Left kidney (tissue), 1 donor: ENCODE measurements at regions not wholly inside any gene's neighbourhood (a gene's known extent, or its start where the extent isn't known, plus 50 kb on each side); places are given as distances from the start of the nearest gene placed in this dataset.
A peak's percentile ranks its signal among the peaks of the same experiment; 100 is the strongest.

ENCODE experiments used
- DNase-seq: peaks from one replicate; pipeline ENCODE4 v3.0.0-alpha.2; 2013

DNA sequence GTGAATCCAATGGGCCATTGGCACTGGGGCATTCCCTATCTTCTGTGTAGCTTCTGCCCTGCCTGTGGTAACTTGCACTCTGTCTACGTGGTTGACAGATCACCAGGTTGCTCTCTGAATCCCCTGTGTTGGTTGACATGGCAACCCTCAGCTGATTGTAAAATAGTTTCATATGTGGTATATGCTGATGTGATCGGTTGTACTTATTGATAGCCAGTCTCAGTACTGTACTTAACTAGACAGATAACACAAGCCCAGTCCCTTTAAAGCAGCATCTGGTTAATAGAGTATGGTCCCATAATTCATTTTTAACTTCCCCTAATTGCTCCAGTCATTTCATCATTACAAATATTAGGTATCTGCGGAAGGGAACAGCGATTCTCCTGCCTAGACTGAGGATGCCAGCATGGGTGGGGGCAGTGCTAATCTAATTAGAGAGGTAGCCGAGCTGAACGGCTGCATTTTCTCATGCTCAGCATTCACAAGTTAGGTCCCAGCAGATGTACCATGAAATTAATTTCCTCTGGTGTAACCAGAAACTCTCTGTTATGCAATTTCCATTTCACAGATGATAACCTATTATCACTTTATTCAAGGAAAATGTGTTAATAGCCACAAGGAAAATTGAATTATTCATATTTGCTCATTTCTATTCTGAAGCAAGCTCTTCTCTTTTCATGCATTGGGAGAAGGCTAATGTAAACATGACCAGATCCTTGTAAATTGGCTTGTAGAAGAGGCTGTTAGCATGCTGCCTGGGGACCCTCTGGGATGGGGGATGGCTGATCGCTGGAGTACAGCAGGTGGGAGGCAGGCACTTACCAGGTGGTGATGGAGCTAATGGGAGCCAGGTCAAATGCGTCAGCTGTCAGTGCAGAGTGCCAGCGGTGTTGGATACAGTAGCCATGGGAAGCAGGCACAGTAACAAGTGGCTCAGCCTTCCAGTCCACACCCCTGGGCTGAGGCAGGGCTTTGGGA is 608.3 kb downstream of the GALR1 start:
- DNase-seq = peak; percentile 47

DNA sequence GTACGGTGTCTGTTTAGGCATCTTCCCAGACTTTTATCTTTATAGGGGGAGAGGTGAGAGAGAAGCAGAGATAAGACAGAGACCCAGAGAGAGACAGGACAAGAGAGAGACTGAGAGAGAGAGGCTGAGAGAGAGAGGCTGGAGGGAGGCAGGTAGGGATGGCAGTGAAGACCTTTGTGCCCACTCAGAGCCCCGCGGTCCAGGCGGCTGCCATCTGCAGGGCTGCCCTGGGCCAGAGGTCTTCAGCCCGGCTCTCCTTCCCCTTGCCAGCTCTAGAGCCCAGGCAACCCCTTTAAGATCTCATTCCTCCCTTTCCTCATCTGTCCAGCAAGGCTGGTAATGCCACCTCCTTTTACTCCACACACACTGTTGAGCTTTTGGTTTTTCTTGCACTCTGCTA is 610.0 kb downstream of the GALR1 start:
- DNase-seq = no peak

DNA sequence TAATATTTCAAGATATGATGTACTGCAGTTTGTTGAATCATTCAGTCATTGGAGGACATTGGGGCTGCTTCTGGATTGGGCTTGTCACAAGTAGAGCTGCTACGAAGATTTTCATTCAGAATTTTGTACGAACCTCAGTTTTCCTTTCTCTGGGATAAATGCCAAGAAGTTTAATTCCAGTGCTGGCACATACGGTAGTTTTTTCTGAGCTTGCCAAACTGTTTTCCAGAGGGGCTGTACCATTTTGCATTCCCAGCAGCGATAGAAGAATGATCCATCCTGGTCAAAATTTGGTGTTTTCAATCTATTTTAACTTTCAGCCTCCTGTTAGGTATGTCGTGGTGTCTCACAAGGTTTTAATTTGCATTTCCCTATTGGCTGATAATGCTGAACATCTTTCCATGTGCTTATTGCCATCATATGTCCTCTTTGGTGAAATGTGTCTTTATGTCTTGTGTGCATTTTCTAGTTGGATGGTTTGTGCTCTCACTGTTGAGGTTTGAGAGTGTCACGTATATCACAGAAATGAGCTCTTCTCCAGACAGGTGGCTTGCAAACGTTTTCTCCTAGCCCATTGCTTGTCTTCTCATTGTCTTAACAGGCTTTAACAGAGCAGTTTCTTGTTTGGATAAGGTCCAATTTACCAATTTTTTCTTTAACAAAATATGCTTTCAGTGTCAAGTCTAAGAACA is 612.6 kb downstream of the GALR1 start:
- DNase-seq = no peak

DNA sequence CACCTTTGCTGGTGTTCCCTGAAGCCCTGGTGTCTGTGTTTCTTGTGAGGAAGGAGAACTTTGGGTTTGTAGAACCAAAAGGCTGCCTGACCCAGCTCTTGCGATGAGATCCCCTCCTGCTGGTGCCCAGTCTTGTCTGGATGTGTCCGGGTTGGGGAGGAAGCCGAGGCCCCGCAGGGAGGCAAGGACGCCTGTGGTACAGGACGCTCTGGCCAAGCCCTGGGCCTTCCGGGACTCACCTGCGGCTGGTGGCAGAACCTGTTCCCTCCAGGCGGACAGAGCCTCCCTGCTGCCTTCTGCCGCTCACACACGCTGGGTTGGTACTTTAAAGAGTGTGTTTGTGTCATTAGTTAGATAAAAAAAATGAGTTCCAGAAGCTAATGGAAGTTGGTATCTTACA is 616.2 kb downstream of the GALR1 start:
- DNase-seq = no peak

DNA sequence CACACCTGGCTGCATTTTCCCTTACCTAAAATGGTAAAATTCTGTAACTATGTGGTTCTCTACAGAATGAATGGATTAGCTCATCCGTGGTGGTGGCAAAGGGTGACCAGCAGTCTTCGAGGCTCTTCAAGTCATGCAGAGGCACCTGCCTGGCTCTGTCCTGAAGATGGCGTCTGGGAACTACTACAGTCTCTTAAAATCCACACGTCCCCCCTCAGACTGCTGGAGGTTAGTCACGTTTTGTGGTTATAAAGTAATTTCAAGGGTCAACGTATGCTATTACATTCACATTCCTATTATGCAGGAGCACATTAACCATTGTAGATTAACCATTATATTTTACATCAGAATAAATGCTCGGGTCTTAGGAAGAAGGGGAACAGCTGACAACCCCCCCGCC is 616.7 kb downstream of the GALR1 start:
- DNase-seq = peak; percentile 19

DNA sequence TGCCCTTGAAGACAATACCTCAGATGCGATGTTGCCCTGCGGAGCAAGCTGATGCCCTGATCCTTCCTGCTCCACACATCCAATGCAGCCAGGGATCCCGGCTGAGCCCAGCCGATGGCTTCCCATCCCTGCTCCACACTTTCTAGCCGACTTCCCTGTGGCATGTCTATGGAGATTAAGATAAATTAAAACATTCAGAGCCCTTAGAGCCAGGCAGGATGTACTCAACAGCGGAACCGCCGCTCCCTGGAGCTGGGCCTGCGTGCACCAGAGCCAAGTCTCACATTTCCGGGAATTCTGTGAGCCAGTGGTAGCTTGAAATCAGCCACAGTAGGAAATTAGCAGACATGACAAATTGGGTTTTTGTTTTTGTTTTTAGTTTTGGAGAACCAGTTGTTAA is 620.6 kb downstream of the GALR1 start:
- DNase-seq = peak; percentile 25

DNA sequence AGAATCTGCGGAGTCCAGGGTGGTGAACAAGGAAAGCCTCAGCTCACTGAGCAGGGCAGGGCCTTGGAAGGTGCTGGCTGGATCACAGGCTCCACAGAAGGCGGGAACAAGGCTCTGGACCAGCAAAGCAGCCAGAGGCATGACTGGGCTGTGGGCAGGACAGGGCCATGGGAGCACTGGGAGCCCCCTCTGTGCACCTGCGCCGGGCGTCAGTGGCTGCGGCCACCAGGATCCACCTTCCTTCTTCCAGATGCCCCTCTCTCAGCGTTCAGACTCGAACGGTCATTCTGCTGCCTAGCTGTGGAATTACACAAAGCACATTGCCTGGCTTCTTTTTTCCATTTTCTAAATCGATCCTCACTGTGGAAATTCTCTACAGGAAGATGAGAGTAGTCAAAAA is 621.2 kb downstream of the GALR1 start:
- DNase-seq = no peak

DNA sequence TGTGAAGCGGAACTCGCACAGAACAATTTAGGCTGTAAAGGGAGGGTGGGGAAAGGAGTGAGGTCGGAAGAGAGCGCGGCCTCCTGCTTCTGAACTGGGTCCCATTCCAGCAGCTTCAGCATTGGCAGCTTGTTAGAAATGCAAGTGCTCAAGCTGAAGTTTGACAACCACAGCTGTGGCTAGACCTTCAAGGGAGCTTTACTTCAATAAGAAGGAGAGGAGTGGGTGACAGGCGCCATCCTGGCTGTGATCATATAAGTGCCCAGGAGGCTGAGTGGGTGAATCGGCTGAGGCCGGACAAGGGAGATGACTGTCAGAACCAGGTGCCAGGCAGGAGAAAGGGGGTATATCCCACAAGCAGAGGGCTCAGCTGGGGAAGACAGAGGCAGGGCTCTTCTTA is 622.5 kb downstream of the GALR1 start:
- no peak for DNase-seq

DNA sequence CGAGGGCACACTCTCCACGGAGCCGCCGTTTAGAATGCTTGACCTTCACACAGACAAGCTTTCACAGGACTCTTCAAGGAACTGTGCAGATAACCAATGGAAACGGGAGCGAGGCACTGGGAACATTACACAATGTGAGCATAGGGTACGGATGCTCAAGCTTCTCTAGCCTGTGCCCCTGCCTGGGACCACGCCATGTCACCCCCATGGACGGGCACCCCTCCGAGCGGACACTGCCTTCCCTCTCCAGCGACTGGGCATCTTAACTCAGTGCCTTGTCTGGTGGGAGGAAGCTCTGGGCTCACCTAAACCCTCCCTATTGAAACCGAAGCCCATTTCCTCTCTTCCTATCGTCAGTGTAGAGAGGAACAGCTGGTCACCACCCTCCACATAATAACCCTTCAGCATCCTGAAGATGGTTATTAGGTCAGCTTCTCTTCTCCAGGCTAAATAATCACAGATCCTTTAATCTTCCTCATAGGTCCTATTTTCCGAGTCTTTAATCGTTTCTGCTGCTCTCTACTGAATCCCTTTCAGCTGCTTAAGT is 626.7 kb downstream of the GALR1 start:
- DNase-seq = no peak

DNA sequence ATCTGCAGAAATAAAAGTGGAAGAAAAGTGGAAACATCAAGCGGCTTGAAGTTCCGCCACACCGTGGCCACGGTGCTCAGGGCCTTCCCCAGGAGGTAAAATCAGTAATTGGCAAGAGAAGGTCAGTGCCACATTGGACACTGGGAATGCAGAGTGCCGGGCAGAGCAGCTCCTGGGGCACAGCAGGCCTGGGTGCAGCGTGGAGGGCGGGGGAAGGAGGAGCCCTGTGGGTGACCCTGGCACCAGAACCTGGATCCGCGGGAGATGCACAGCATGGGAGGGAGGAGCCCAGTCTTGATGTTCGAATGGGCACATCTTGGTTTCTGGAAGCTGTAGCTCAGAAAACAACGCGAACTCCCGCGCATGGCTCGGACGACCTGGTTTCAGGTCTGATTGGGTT is 630.2 kb downstream of the GALR1 start:
- DNase-seq = no peak

DNA sequence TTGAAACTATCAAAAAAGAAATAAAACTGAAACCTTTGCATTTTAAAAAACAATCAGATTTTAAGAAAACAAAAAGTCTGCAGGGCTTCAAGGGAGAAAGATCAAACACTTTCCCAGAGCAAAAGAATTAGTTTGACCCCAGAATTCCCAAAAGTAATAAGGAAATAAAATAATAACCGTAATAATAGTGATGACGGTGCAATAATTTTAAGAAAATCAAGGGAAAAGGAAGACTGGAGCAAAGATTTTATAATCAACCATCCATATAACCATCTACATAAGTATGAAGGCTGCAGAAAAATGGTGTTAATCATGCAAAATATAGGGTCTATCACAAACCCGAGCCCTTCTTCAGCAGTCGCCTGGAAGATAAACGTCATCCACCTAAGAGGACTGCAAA is 634.8 kb downstream of the GALR1 start:
- no peak for DNase-seq

DNA sequence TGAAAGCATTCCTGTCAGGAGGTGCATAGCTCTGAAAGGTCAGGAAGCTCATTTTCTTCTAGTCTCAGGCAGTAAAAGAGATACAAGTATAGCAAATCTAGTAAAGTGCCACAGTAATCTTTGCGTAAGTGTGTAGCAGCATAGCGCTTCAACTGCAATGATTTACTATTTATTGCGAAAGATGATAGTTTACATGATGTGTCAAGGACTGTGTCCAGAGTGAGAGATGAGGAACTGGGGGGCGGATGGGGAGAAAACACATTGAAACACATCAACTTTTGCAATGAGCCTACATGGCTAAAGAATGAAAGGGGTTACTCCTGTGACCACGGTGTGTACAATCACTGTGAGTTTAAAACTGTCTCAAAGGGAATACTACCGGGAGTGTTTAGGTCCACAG is 644.4 kb downstream of the GALR1 start:
- no peak for DNase-seq

DNA sequence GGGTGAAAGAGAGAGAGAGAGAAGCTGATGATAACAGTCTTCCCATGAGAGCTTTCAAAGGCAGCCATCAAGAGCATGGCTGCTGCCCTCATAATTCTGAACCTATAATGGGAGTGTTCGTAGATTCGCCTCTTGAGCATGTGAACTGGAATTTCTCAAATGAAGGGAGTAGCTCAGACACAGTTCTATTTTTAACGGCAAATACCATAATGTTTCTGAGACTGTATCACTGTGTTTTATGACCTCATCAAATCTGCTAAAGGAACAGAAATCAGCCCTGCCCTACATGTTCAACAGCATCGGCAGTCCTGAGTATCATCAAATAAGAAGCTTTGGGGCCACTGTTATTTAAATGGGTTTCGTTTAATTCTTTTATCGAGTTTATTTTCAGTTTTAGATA is 645.6 kb downstream of the GALR1 start:
- DNase-seq = no peak

DNA sequence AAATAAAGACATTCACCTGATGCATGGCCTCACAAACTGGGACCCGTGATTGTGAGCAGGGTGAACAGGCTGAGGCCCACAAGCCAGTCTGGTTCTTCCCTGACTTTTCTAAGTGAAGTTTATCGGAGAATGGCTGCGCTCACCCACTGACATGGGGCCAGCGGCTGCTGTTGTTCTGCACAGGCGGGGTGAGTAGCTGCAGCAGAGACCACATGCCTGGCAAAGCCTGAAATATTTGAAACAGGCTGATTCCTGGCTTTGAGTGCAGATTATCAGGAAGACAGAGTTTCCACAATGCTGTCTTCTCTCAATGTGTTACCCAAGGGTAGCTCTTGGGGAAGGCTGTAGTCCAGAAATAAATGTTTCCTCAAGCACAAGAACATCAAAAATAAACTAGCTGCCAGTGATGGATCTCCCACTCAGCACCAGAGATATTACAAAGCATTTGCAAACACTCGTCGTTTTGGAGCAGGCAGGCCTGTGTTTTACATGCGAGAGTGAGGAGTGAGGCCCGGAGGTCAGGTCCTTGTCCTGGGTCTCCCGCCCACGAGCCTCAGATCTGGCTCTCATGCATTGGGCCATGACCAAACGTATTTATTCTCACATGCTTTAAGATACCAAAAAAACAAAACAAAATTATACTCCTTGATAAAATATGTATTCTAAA is 647.1 kb downstream of the GALR1 start:
- no peak for DNase-seq

DNA sequence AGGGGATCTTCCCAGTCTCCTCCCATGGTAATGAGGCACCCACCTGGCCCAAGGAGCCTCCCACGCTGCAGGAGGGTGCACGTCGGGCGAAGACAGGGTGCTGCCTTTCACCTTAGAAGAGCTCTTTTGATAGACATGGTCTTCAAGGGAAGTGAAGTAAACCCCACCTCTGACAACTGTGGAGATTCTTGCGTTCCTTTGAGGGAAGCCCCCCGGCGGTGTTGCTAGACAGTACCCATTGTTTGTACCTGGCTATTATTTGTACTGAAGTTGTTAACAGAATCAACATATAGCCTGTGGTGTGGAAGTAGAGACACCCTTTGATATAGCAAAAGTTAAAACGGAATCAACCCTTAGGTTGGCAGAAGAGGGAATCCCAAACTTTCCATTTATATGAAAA is 648.0 kb downstream of the GALR1 start:
- no peak for DNase-seq

DNA sequence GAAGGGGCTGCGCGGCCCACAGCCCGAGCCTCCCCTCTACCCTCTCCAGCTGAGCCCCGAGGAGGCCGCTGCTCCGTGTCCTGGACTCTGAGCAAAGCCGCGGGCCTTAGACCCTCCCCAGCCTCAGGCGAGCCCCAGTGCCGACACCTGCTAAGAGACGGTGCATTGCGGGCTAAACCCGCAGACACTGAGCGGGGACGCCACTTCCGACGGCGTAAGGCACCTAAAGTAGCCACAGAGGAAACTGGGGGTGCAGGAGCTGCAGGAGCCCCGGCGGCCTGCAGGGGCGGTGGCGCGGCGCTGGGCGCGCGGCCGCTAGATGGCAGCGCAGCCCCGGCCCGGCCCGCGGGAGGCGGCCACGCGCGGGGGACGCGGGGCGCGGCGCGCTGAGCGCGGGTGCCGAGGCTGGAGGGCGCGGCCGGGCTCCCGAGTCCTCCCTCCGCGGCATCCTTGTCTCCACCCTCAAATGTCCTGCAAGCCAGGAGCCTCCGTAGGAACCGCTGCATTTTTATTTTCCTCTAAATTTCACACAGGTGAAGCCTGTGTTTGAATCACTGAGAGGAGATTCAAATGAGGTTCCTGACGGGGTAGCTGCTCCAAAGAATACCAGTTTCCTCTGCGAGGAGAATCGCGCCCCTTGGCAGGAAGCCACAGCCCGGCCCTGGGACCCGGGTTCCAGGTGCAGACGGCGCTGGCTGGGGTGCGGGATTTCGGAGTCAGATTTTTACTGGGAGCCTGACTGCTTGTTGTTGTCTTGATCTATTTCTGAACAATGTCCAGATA is 650.5 kb downstream of the GALR1 start:
- peak; percentile 45 for DNase-seq

DNA sequence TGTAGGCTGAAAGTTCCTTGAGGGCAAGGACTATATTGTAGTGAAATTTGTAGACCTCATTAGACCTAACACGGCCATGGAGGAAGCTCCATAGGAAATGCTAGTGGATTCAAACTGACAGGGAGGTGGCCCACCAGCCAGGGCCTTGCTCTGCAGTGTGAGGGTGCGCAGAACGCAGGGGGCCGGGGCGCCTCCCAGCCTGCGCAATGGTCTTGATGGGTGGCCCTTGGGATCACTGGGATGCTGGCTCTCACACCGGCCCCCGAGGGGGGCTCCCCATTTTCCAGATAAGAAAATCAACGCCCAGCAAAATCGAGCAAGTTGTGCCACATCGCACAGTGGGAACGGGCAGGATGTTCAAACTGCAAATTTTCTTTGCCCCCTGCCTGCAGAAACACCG is 655.4 kb downstream of the GALR1 start:
- DNase-seq = no peak

DNA sequence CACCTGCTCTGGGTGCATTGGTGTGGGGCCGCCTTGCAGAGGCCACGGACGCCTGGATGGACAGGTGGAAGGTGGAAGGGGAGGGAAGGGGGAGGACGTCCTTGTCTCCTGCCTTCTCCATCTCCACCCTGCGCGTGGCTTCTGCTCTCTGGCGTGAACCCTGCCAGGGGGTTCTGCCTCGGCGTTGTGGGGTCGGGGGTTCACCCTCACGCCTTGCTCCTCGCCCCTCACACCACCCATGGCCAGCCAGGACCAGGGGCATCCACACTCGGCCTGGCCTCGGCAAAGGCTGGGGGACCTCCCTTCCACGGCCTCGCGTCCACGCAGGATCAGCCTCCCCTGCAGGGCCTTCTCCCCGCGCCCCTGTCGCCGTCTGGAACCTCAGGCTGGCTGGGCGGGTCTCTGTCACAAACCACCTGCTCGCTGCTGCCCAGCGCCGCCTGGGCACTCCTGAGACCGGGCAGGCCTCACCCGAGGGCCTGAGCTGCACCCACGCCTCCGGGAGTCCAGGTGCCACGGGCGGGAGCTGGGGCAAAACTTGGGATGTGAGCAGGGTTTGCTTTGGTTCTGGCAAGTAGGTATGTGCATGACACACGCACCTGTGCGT is 655.9 kb downstream of the GALR1 start:
- no peak for DNase-seq

DNA sequence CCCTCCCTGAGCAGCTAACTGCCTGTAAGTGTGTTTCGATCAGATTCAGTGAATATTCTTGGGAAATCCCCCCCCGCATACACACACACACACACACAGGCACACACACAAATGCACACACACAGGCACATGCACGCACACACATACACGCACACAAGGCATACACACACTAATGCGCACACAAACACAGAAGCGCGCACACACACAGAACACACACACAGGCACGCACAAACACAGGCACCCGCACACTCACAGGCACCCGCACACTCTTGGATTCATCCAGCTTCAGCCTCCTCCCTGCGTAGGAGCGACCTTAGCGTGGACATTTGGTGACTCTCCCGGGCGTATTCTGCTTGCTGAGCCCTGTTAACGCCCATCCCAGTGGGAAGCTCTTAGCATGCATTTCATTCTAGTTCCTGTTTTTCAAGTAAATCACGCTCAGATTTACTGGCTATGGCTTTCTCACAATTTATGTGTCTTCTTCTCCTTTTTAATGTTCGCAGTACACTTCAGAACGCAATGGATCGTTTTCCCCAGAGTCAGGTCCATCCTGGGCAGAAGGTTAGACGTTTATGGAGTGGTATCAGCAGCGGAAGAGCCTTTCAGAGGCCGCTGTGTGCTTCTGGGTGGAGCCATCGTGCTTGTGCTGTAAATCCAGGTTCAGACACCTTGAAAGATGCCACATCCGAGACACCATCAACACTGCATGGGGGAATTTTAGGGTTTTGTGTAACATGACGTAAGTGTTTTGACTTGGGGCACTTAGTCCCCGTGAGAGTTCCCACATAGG is 656.6 kb downstream of the GALR1 start:
- no peak for DNase-seq

DNA sequence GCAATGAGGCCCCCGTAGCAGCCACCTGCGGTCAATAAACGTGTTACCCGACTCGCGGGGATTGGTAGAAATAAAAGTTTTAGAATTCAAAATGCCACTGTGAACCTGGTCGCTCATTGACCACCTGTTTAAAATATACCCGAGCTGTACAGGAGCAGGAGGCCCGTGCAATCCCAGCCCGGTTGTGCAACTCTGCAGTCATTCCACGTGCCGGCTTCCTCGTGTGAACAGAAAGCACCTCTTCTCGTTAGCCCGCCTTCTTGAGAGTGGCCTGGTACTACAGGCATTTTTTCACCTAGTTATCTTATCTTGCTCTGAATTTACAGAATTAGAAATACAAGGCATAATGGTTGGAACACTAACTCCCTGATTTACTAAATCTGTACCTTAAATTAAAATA is 660.7 kb downstream of the GALR1 start:
- no peak for DNase-seq
